Naive thymus-derived CD8-positive, alpha-beta T cell (primary cell): ENCODE measurements at regions not wholly inside any gene's neighbourhood (a gene's known extent, or its start where the extent isn't known, plus 50 kb on each side); places are given as distances from the start of the nearest gene placed in this dataset.

ENCODE experiments used
- ATAC-seq, 2 donors: fragments of 150-1000 bp; cut with Tn5 transposase in 1 of 2; sonication (Bioruptor Pico), chemical (Tn5 transposase) in 1 of 2; 1 replicate in 1 of 2; 2 replicates in 1 of 2; pipeline ENCODE4 v1.10.0; 2021; ENCODE audit warnings: mild to moderate bottlenecking in 2 of 2, moderate library complexity in 2 of 2
- POLR2A ChIA-PET: fragments of 350-600 bp; sonication (Branson Sonifier 250); formaldehyde crosslinking; loops from one replicate; lab custom pipeline; 2021; ENCODE audit warnings: antibody characterized with exemption; lab: Charles Lee
- DNase-seq, 10 donors: peaks; one replicate each; pipeline versions ENCODE4 v3.0.0 to v3.0.0-alpha.2; 2020 to 2022
- H3K27ac Mint-ChIP-seq, 10 donors: one replicate each; pipeline ENCODE4 v1.8.0; 2020 to 2022; ENCODE audit warnings: mild to moderate bottlenecking in 10 of 10, mixed read lengths in 10 of 10, moderate library complexity in 4 of 10, inconsistent platforms in 1 of 10
- H3K27me3 Mint-ChIP-seq, 5 donors: one replicate each; pipeline ENCODE4 v1.8.0; 2021 to 2022; ENCODE audit warnings: mixed read lengths in 5 of 5
- H3K36me3 Mint-ChIP-seq, 3 donors: one replicate each; pipeline ENCODE4 v1.8.0; 2020 to 2022; ENCODE audit warnings: mixed read lengths in 3 of 3, mild to moderate bottlenecking in 2 of 3, inconsistent platforms in 1 of 3
- H3K4me1 Mint-ChIP-seq, 4 donors: one replicate each; pipeline ENCODE4 v1.8.0; 2021 to 2022; ENCODE audit warnings: mixed read lengths in 4 of 4
- H3K4me3 Mint-ChIP-seq, 10 donors: one replicate each; pipeline ENCODE4 v1.8.0; 2020 to 2022; ENCODE audit warnings: mild to moderate bottlenecking in 10 of 10, mixed read lengths in 10 of 10, moderate library complexity in 6 of 10, inconsistent platforms in 1 of 10
- H3K9me3 Mint-ChIP-seq, 9 donors: one replicate each; pipeline ENCODE4 v1.8.0; 2020 to 2022; ENCODE audit warnings: mixed read lengths in 9 of 9, mild to moderate bottlenecking in 3 of 9, inconsistent platforms in 1 of 9, moderate library complexity in 1 of 9

DNA sequence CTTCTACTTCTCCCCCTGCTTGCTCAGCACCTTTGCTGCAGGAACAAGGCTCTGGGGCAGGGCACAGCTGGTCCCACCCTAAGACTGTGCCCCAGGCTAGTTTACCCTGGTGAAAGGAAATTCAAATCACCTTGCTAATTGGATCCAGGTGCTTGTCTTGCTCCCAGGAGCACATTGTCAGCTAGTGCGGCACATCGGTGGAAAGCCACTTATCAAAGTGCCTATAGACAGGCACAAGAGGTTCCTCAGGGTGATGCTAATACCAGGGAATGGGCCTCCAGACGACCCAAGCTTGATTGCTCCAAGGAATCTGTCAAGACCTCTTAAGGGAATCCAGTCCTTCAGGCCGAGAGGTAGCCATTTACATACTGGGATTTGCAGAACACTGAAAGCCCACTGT is 64.5 kb upstream of the PRPS1 start:
- ATAC-seq (no peak), DNase-seq (no peak)
- Mint-ChIP-seq H3K27ac (no peak overlapping the region), H3K4me1 (no peaks in the 10 kb centered on the region), H3K36me3 (no peaks in the 10 kb centered on the region), H3K27me3 (peaks cover 0 to 17% (median 13%) of the 10 kb centered on the region in 5 donors), H3K9me3 (no peaks in the 10 kb centered on the region), H3K4me3 (no peak overlapping the region)
- POLR2A ChIA-PET = no interaction called here

GRCh38 chrX:107565015-107565414 is 63.3 kb upstream of the PRPS1 start:
- no peak overlapping the region for H3K4me3 Mint-ChIP-seq
- H3K9me3 Mint-ChIP-seq = no peaks in the 10 kb centered on the region
- POLR2A ChIA-PET = no interaction called here
- ATAC-seq = no peak
- no peak for DNase-seq
- no peaks in the 10 kb centered on the region for H3K36me3 Mint-ChIP-seq
- H3K4me1 Mint-ChIP-seq = no peaks in the 10 kb centered on the region
- peaks cover 0 to 17% (median 13%) of the 10 kb centered on the region in 5 donors for H3K27me3 Mint-ChIP-seq
- no peak overlapping the region for H3K27ac Mint-ChIP-seq

DNA sequence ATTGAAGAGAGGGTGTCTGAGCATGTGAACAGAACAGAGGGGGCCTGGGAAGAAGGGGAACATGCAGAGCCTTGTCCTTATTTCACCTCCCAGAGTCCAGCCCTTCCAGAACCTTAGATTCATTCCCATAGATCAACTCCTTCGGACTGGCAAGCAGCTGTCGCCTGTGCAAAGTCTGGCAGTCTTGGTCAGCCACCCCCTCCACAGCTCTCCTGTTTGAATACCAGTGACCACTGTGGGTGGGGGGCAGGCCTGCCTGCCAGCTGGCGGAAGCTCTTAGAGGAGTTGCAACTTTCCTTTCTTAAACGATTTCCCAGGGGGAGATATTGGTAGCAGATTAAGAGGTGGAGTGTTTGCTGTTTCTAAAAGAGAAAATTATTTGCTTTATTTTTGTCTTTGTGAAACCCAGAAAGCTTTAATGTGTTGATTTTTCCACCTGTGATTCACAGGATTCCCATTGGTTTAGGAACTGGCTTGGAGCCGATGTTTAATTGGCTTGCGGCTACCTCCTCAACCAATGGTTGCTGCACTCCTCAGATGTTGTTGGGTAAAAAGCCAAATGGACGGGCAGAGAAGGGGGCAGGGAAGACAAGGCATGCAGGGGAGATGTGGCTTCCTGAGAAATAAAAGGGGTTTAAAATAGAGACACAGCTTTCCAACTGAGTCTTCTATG is 62.2 kb upstream of the PRPS1 start:
- H3K4me3 Mint-ChIP-seq = no peak overlapping the region

DNA sequence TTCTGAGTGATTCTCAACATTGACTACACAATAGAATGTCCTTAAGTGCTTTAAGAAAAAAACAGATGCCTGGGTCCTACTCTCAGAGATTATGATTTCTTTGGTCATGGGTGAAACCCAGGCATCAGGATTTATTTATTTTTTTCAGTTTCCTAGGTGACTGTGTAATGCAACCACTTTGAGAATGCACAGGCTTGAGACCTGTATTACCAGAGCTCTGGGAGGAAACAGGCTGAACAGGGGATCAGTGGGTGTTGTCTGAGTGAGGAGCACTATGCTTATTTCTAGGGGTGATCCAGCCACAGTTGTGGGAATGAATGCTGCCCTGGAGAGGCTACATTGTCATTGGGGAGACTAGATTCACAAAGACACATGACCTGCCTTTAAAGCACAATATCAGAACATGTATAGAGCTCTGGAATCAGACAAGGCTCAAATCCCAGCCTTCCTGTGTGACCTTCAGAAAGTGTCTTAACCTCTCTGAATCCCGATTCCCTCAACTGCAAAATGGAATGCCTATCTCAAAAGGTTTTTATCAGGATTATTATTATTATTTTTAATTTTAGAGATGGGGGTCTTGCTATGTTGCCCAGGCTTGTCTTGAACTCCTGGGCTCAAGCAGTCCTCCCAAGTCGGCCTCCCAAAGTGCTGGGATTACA is 61.6 kb upstream of the PRPS1 start:
- Mint-ChIP-seq H3K27ac (no peak overlapping the region), H3K4me1 (no peaks in the 10 kb centered on the region), H3K27me3 (peaks cover 0 to 15% (median 10%) of the 10 kb centered on the region in 5 donors), H3K9me3 (no peaks in the 10 kb centered on the region), H3K36me3 (no peaks in the 10 kb centered on the region), H3K4me3 (no peak overlapping the region)
- DNase-seq = no peak
- POLR2A ChIA-PET = no interaction called here
- no peak for ATAC-seq

More for the DNA sequence above, 62.2 kb upstream of the PRPS1 start:
- DNase-seq (no peak), ATAC-seq (no peak)
- no peaks in the 10 kb centered on the region for H3K4me1 Mint-ChIP-seq
- no peaks in the 10 kb centered on the region for H3K36me3 Mint-ChIP-seq
- H3K9me3 Mint-ChIP-seq = no peaks in the 10 kb centered on the region
- no peak overlapping the region for H3K27ac Mint-ChIP-seq
- H3K27me3 Mint-ChIP-seq = peaks cover 0 to 17% (median 13%) of the 10 kb centered on the region in 5 donors
- POLR2A ChIA-PET = no interaction called here

- peaks cover 0 to 3% (median 0%) of the 10 kb centered on the region in 9 donors for H3K9me3 Mint-ChIP-seq
- no peak overlapping the region for H3K27ac Mint-ChIP-seq
- peaks cover 0 to 9% (median 4%) of the 10 kb centered on the region in 5 donors for H3K27me3 Mint-ChIP-seq
- no peak overlapping the region for H3K4me3 Mint-ChIP-seq
- DNase-seq = no peak
- POLR2A ChIA-PET = no interaction called here
- ATAC-seq = no peak
- H3K36me3 Mint-ChIP-seq = no peaks in the 10 kb centered on the region
- H3K4me1 Mint-ChIP-seq = no peaks in the 10 kb centered on the region
These were observed 60.9 kb upstream of the PRPS1 start for GRCh38 chrX:107567370-107567769.

GRCh38 chrX:107571296-107571998 is 56.9 kb upstream of the PRPS1 start:
- DNase-seq (no peak), ATAC-seq (no peak)
- Mint-ChIP-seq H3K36me3 (no peaks in the 10 kb centered on the region), H3K4me3 (no peak overlapping the region), H3K27me3 (peaks cover 0 to 5% (median 0%) of the 10 kb centered on the region in 5 donors), H3K27ac (no peak overlapping the region), H3K9me3 (peaks cover 0 to 3% (median 0%) of the 10 kb centered on the region in 9 donors), H3K4me1 (no peaks in the 10 kb centered on the region)
- POLR2A ChIA-PET = no interaction called here

GRCh38 chrX:107573016-107573415 is 55.3 kb upstream of the PRPS1 start:
- ATAC-seq = no peak
- POLR2A ChIA-PET = no interaction called here
- Mint-ChIP-seq H3K9me3 (peaks cover 0 to 3% (median 0%) of the 10 kb centered on the region in 9 donors), H3K4me1 (no peaks in the 10 kb centered on the region), H3K27me3 (no peaks in the 10 kb centered on the region), H3K36me3 (no peaks in the 10 kb centered on the region), H3K4me3 (no peak overlapping the region), H3K27ac (no peak overlapping the region)
- DNase-seq = no peak

- no peak for ATAC-seq
- no peaks in the 10 kb centered on the region for H3K36me3 Mint-ChIP-seq
- H3K9me3 Mint-ChIP-seq = peaks cover 0 to 3% (median 0%) of the 10 kb centered on the region in 9 donors
- no peak for DNase-seq
- H3K27ac Mint-ChIP-seq = no peak overlapping the region
- POLR2A ChIA-PET = no interaction called here
- H3K4me3 Mint-ChIP-seq = no peak overlapping the region
- no peaks in the 10 kb centered on the region for H3K4me1 Mint-ChIP-seq
- no peaks in the 10 kb centered on the region for H3K27me3 Mint-ChIP-seq
These were observed 54.1 kb upstream of the PRPS1 start for GRCh38 chrX:107574054-107574683.

- no peak overlapping the region for H3K27ac Mint-ChIP-seq
- no peaks in the 10 kb centered on the region for H3K4me1 Mint-ChIP-seq
- H3K27me3 Mint-ChIP-seq = no peaks in the 10 kb centered on the region
- POLR2A ChIA-PET = no interaction called here
- no peak for ATAC-seq
- H3K36me3 Mint-ChIP-seq = no peaks in the 10 kb centered on the region
- DNase-seq = no peak
- no peak overlapping the region for H3K4me3 Mint-ChIP-seq
- peaks cover 0 to 3% (median 0%) of the 10 kb centered on the region in 9 donors for H3K9me3 Mint-ChIP-seq
These were observed 53.6 kb upstream of the PRPS1 start for GRCh38 chrX:107574711-107575110.

- H3K36me3 Mint-ChIP-seq = no peaks in the 10 kb centered on the region
- no peak for ATAC-seq
- POLR2A ChIA-PET = no interaction called here
- no peak for DNase-seq
- no peak overlapping the region for H3K27ac Mint-ChIP-seq
- no peak overlapping the region for H3K4me3 Mint-ChIP-seq
- no peaks in the 10 kb centered on the region for H3K27me3 Mint-ChIP-seq
- peaks cover 0 to 3% (median 0%) of the 10 kb centered on the region in 9 donors for H3K9me3 Mint-ChIP-seq
- no peaks in the 10 kb centered on the region for H3K4me1 Mint-ChIP-seq
These were observed 51.9 kb upstream of the PRPS1 start for GRCh38 chrX:107576392-107576791.

DNA sequence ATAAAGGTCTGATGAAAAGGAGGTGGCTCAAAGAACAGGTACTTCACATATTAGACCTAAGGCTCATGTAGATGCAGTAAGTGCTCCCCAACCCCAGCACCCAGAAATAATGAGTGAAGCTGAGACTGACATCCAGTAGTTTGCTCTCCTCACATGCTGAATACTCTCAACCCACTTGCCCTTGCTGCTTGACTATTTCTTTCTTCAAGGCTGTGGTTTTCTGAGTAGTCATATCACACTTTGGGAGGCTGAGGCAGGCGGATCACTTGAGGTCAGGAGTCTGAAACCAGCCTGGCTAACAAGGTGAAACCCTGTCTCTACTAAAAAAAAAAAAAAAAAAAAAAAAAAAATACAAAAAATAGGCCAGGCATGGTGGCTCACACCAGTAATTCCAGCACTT is 51.5 kb upstream of the PRPS1 start:
- Mint-ChIP-seq H3K27me3 (no peaks in the 10 kb centered on the region), H3K36me3 (peaks cover 0 to 4% (median 0%) of the 10 kb centered on the region in 3 donors), H3K9me3 (peaks cover 0 to 4% (median 0%) of the 10 kb centered on the region in 9 donors), H3K4me3 (no peak overlapping the region), H3K27ac (no peak overlapping the region), H3K4me1 (no peaks in the 10 kb centered on the region)
- no peak for ATAC-seq
- DNase-seq = no peak
- POLR2A ChIA-PET = no interaction called here

- H3K4me1 Mint-ChIP-seq = no peaks in the 10 kb centered on the region
- no peaks in the 10 kb centered on the region for H3K27me3 Mint-ChIP-seq
- H3K4me3 Mint-ChIP-seq = no peak overlapping the region
- peaks cover 0 to 5% (median 0%) of the 10 kb centered on the region in 3 donors for H3K36me3 Mint-ChIP-seq
- H3K9me3 Mint-ChIP-seq = peaks cover 0 to 14% (median 0%) of the 10 kb centered on the region in 9 donors
- DNase-seq (no peak), ATAC-seq (no peak)
- POLR2A ChIA-PET = no interaction called here
- H3K27ac Mint-ChIP-seq = no peak overlapping the region
These were observed 50.4 kb upstream of the PRPS1 start for GRCh38 chrX:107577933-107578332.
